ENCODE measurements at regions not wholly inside any gene's neighbourhood (a gene's known extent, or its start where the extent isn't known, plus 50 kb on each side); places are given as distances from the start of the nearest gene placed in this dataset.

DNA sequence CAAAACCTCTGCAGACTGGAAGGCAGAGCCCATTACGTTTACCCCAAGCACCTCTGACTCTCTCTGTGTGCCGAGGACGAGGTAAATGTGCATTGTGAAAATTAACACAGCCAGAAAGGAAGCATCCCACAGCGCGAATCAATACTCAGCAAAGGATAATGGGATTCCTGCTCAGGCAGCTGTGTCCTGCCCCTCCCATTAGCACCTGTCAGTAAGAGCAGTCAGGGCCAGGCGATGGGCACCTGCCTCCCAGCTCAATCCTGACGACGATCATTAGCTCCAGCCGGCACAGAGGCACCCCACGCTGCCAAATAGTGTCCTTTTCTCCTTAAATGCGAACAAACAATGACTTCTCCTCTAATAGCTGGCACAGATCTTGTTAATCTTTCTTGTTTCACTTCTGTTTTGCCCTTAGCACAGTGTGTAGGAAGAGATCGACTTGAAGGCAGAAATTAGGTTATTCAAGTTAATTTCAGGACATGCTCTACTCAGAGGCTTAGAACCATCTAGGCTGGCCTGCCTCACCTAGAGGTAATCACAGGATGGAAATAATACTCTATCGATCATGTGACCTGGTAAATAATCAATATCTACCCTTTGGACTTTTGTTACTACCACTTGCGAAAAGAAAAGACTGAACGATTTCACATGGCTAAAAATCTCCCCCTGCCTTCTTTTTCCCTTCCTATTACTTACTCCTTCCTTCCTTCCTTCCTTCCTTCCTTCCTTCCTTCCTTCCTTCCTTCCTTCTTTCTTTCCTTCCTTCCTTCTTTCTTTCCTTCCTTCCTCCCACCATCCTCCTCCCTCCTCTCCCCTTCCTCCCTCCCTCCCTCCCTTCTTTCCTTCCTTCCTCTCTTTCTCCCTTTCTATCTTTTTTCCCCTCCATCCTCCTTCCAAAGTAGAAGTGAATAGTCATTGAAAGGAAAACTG lies 487.9 kb upstream of the ID2 start:
- Histone ChIP-seq H3K36me3 (no peaks in the 10 kb centered on the region), H3K9me3 (no peaks in the 10 kb centered on the region), H3K4me3 (replicated peaks in 1 of 3) (no peak overlapping the region), H3K27me3 (no peaks in the 10 kb centered on the region), H3K27ac (no peak overlapping the region), H3K4me1 (no peaks in the 10 kb centered on the region)
- WGBS, 2 donors: 65 to 67% methylated on average over 15 of the region's 15 CpGs
- DNase-seq: no peak
- no peak for TF ChIP-seq POLR2A (IDR thresholded peaks at IDR 0.05)
- TF ChIP-seq, protein P1, sequence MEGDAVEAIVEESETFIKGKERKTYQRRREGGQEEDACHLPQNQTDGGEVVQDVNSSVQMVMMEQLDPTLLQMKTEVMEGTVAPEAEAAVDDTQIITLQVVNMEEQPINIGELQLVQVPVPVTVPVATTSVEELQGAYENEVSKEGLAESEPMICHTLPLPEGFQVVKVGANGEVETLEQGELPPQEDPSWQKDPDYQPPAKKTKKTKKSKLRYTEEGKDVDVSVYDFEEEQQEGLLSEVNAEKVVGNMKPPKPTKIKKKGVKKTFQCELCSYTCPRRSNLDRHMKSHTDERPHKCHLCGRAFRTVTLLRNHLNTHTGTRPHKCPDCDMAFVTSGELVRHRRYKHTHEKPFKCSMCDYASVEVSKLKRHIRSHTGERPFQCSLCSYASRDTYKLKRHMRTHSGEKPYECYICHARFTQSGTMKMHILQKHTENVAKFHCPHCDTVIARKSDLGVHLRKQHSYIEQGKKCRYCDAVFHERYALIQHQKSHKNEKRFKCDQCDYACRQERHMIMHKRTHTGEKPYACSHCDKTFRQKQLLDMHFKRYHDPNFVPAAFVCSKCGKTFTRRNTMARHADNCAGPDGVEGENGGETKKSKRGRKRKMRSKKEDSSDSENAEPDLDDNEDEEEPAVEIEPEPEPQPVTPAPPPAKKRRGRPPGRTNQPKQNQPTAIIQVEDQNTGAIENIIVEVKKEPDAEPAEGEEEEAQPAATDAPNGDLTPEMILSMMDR (IDR thresholded peaks at IDR 0.05): no peak
- intact Hi-C loops (cut with DNase I): no loop called here

DNA sequence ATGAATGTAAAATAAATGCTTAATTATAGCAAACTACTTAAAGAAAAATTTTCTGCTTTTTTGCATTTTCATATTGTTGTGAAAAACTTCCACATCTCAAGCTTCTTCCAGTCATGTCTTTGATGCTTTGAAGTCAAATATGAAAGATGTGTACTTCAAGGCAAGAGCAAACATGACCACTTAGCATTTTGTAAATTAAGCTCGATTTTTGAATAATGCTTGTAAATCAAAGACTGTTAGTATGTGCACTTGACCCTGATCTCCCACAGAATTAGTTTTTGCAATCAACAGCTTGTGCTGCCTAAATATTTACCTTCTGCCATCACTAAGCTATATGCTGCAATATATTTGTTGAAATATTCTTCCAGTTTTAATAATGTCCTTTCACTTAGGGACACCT lies 486.1 kb upstream of the ID2 start:
- intact Hi-C loops (cut with DNase I): no loop called here
- no peaks in the 10 kb centered on the region for H3K4me1 ChIP-seq
- H3K4me3 ChIP-seq (replicated peaks in 1 of 3): no peak overlapping the region
- DNase-seq: no peak
- WGBS, 2 donors: 78 to 79% methylated on average over 1 of the region's 1 CpG
- H3K9me3 ChIP-seq: no peaks in the 10 kb centered on the region
- TF ChIP-seq POLR2A (IDR thresholded peaks at IDR 0.05): no peak
- TF ChIP-seq, protein P1 (IDR thresholded peaks at IDR 0.05): no peak
- H3K27me3 ChIP-seq: no peaks in the 10 kb centered on the region
- H3K36me3 ChIP-seq: no peaks in the 10 kb centered on the region
- no peak overlapping the region for H3K27ac ChIP-seq

DNA sequence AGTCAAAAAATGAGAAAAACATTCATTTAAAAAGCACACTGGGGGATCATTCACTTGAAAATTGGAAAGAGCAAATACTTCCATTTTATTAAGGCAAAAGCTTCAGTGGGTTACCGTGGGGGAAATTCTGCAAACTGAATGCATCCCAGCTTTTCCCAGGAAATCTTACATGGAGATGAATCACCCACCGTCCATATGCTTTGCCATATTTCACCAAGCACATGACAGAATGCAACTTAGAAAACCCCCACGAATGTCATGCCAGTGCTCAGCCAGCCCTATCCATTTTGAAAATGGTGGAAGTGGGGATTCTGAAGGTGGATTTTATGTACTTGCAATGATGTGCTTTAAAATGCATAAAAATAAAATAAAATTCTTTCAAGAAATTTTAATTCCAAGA lies 485.5 kb upstream of the ID2 start:
- H3K27ac ChIP-seq: no peak overlapping the region
- intact Hi-C loops (cut with DNase I): no loop called here
- 89 to 94% methylated on average over 3 of the region's 3 CpGs for WGBS, 2 donors
- H3K4me1 ChIP-seq: peaks cover 0 to under 1% of the 10 kb centered on the region in 2 donors
- TF ChIP-seq, protein P1 (IDR thresholded peaks at IDR 0.05): no peak
- TF ChIP-seq POLR2A (IDR thresholded peaks at IDR 0.05): no peak
- no peaks in the 10 kb centered on the region for H3K9me3 ChIP-seq
- H3K27me3 ChIP-seq: no peaks in the 10 kb centered on the region
- DNase-seq: no peak
- H3K36me3 ChIP-seq: no peaks in the 10 kb centered on the region
- H3K4me3 ChIP-seq (replicated peaks in 1 of 3): no peak overlapping the region

DNA sequence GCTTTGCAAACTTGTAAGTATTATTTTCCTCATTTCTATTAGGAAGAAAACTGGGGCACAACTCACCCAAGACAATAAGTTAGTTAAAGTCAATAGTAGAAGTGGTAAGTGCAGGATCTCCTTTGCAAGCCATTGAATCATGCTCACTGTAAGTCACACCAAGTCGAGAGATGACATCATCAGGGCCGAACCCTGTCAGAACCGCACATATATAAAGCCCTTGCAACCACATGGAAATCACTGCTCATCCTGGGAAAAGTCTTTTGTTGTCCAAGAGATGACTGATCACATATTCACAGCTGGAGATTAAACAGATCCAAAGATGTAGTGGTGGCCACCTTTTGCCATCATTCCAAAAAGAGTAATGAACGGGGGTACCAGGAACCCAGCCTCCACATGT lies 484.8 kb upstream of the ID2 start:
- Histone ChIP-seq H3K27ac (no peak overlapping the region), H3K4me3 (replicated peaks in 1 of 3) (no peak overlapping the region), H3K9me3 (no peaks in the 10 kb centered on the region), H3K36me3 (no peaks in the 10 kb centered on the region), H3K4me1 (peaks cover 4 to 9% of the 10 kb centered on the region in 2 donors), H3K27me3 (no peaks in the 10 kb centered on the region)
- no peak for DNase-seq
- intact Hi-C loops (cut with DNase I): no loop called here
- WGBS, 2 donors: 94 to 97% methylated on average over 4 of the region's 4 CpGs
- TF ChIP-seq POLR2A (IDR thresholded peaks at IDR 0.05): no peak
- TF ChIP-seq, protein P1 (IDR thresholded peaks at IDR 0.05): no peak

DNA sequence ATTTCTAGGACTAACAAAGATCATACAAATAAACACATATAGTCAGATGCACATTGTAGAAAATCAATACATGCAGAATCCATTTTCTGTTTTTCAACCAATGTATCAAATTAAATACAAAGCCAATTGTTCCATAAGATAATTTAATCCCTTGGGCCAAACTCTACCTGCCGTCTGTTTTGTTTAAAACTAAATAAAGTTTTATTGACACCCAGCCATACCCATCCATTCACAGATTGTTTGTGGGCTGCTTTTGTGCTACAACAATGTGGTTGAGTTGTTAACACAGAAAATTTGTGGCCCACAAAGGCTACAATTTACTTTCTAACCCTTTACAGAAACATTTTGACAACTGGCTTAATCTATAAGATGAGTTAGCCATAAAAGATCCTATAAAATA lies 484.0 kb upstream of the ID2 start:
- peaks cover 4 to 10% of the 10 kb centered on the region in 2 donors for H3K4me1 ChIP-seq
- H3K4me3 ChIP-seq (replicated peaks in 1 of 3): no peak overlapping the region
- TF ChIP-seq, protein P1 (IDR thresholded peaks at IDR 0.05): no peak
- no peak for TF ChIP-seq POLR2A (IDR thresholded peaks at IDR 0.05)
- no peaks in the 10 kb centered on the region for H3K27me3 ChIP-seq
- H3K27ac ChIP-seq: no peak overlapping the region
- 91 to 96% methylated on average over 1 of the region's 1 CpG for WGBS, 2 donors
- no peaks in the 10 kb centered on the region for H3K36me3 ChIP-seq
- no peak for DNase-seq
- no peaks in the 10 kb centered on the region for H3K9me3 ChIP-seq
- intact Hi-C loops (cut with DNase I): no loop called here
